ENCODE measurements at regions not wholly inside any gene's neighbourhood (a gene's known extent, or its start where the extent isn't known, plus 50 kb on each side); places are given as distances from the start of the nearest gene placed in this dataset.

GRCh38 chr14:71600309-71600708 lies 331.9 kb upstream of the RGS6 start:
- H3K27ac ChIP-seq: no peak overlapping the region
- no peak for TF ChIP-seq CTCF (IDR thresholded peaks at IDR 0.05)
- DNase-seq (ENCODE audit: low spot score) (no peak), ATAC-seq (ENCODE audit: insufficient number of reproducible peaks, low FRiP score, low read depth) (no peak)
- no peaks in the 10 kb centered on the region for H3K36me3 ChIP-seq
- no peak overlapping the region for H3K4me3 ChIP-seq
- no peaks in the 10 kb centered on the region for H3K9me3 ChIP-seq
- peaks cover 0 to 14% of the 10 kb centered on the region in 2 donors for H3K4me1 ChIP-seq (ENCODE audit: control insufficient read depth in 1 of 2, low read depth in 2 of 2)
- H3K27me3 ChIP-seq (replicated peaks; ENCODE audit: insufficient read depth): no peaks in the 10 kb centered on the region

GRCh38 chr14:71602524-71602923 lies 329.7 kb upstream of the RGS6 start:
- Histone ChIP-seq H3K27ac (no peak overlapping the region), H3K36me3 (no peaks in the 10 kb centered on the region), H3K4me3 (no peak overlapping the region), H3K9me3 (no peaks in the 10 kb centered on the region), H3K27me3 (replicated peaks; ENCODE audit: insufficient read depth) (no peaks in the 10 kb centered on the region), H3K4me1 (ENCODE audit: control insufficient read depth in 1 of 2, low read depth in 2 of 2) (peaks cover 10 to 23% of the 10 kb centered on the region in 2 donors)
- ATAC-seq (ENCODE audit: insufficient number of reproducible peaks, low FRiP score, low read depth): no peak
- DNase-seq (ENCODE audit: low spot score): no peak
- TF ChIP-seq CTCF (IDR thresholded peaks at IDR 0.05): no peak

GRCh38 chr14:71604231-71604630 lies 328.0 kb upstream of the RGS6 start:
- H3K27ac ChIP-seq: no peak overlapping the region
- H3K36me3 ChIP-seq: no peaks in the 10 kb centered on the region
- H3K4me3 ChIP-seq: no peak overlapping the region
- H3K27me3 ChIP-seq (replicated peaks; ENCODE audit: insufficient read depth): no peaks in the 10 kb centered on the region
- no peak for TF ChIP-seq CTCF (IDR thresholded peaks at IDR 0.05)
- DNase-seq (ENCODE audit: low spot score) (no peak), ATAC-seq (ENCODE audit: insufficient number of reproducible peaks, low FRiP score, low read depth) (no peak)
- no peaks in the 10 kb centered on the region for H3K9me3 ChIP-seq
- peaks cover 10 to 25% of the 10 kb centered on the region in 2 donors for H3K4me1 ChIP-seq (ENCODE audit: control insufficient read depth in 1 of 2, low read depth in 2 of 2)

- ATAC-seq (ENCODE audit: insufficient number of reproducible peaks, low FRiP score, low read depth) (no peak), DNase-seq (ENCODE audit: low spot score) (no peak)
- peaks cover 10 to 25% of the 10 kb centered on the region in 2 donors for H3K4me1 ChIP-seq (ENCODE audit: control insufficient read depth in 1 of 2, low read depth in 2 of 2)
- no peak overlapping the region for H3K27ac ChIP-seq
- no peaks in the 10 kb centered on the region for H3K9me3 ChIP-seq
- no peak overlapping the region for H3K4me3 ChIP-seq
- no peaks in the 10 kb centered on the region for H3K36me3 ChIP-seq
- no peak for TF ChIP-seq CTCF (IDR thresholded peaks at IDR 0.05)
- no peaks in the 10 kb centered on the region for H3K27me3 ChIP-seq (replicated peaks; ENCODE audit: insufficient read depth)
These were observed 326.2 kb upstream of the RGS6 start for GRCh38 chr14:71606064-71606463.

GRCh38 chr14:71606575-71606974 lies 325.7 kb upstream of the RGS6 start:
- Histone ChIP-seq H3K4me3 (no peak overlapping the region), H3K4me1 (ENCODE audit: control insufficient read depth in 1 of 2, low read depth in 2 of 2) (peaks cover 10 to 25% of the 10 kb centered on the region in 2 donors), H3K27ac (no peak overlapping the region), H3K36me3 (no peaks in the 10 kb centered on the region), H3K27me3 (replicated peaks; ENCODE audit: insufficient read depth) (no peaks in the 10 kb centered on the region), H3K9me3 (no peaks in the 10 kb centered on the region)
- ATAC-seq (ENCODE audit: insufficient number of reproducible peaks, low FRiP score, low read depth) (no peak), DNase-seq (ENCODE audit: low spot score) (no peak)
- TF ChIP-seq CTCF (IDR thresholded peaks at IDR 0.05): no peak
